ENCODE measurements at regions not wholly inside any gene's neighbourhood (a gene's known extent, or its start where the extent isn't known, plus 50 kb on each side); places are given as distances from the start of the nearest gene placed in this dataset.
A peak's percentile ranks its signal among the peaks of the same experiment; 100 is the strongest.

DNA sequence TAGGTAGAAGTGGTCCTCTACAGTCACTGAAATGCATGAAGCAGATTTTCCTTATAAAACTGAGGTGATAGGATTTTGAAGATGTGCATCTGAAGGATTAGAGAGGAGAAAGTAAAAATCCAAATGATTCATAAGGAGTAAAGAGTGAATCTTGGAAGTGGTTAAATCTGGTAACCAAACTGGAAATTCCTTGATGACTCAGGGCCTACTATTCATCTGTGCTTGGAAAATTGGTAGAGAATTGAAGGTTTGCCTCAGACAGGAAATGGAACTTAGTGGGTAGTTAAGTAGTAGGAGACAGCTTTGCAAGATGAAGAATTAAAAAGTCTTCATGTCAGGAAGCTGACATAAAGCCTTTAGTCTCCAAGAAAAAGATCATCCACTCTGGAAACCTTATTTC is 368.9 kb upstream of the CTSO start:
- no peak overlapping the region for H3K27ac ChIP-seq (ENCODE audit: insufficient read depth, low read length)
- H3K27me3 ChIP-seq (ENCODE audit: control insufficient read depth, insufficient read depth, low read length) = no peaks in the 10 kb centered on the region
- H4K20me1 ChIP-seq (ENCODE audit: insufficient read depth, low read length) = no peaks in the 10 kb centered on the region
- H2AK5ac ChIP-seq (ENCODE audit: low read depth, low read length) = no peak overlapping the region
- no peak overlapping the region for H3K23ac ChIP-seq (ENCODE audit: low read depth, low read length)
- H3K14ac ChIP-seq (replicated peaks; ENCODE audit: low read depth, low read length) = no peak overlapping the region
- no peaks in the 10 kb centered on the region for H3K9me1 ChIP-seq (ENCODE audit: insufficient read depth, low read length)
- H3K36me3 ChIP-seq (ENCODE audit: control insufficient read depth, insufficient read depth, low read length) = no peaks in the 10 kb centered on the region
- H3K9me3 ChIP-seq (ENCODE audit: control insufficient read depth, insufficient read depth, low read length) = no peaks in the 10 kb centered on the region
- H2BK15ac ChIP-seq (ENCODE audit: low read depth, low read length) = no peak overlapping the region
- H3K4me2 ChIP-seq (ENCODE audit: low read depth, low read length) = peak overlapping the region; percentile 34; the same call in 1 of the 2 replicates
- no peak overlapping the region for H4K91ac ChIP-seq (ENCODE audit: insufficient read depth, low read depth, low read length)
- H2AK9ac ChIP-seq (replicated peaks; ENCODE audit: low read depth, low read length, poor library complexity) = no peak overlapping the region
- ChIA-PET POLR2A (ENCODE audit: unreplicated experiment) (no interaction called here), CTCF (no interaction called here)
- DNase-seq (peak; percentile 90), ATAC-seq (ENCODE audit: low read depth) (peak; percentile 77)
- no peaks in the 10 kb centered on the region for H3K79me1 ChIP-seq (ENCODE audit: low read depth in 1 of 2, low read length in 2 of 2)
- peak overlapping the region; percentile 53 for H2BK5ac ChIP-seq (ENCODE audit: low read depth, low read length, poor library complexity, severe bottlenecking)
- no TSS peak for BruUV-seq (replicated peaks)
- no peak overlapping the region for H4K8ac ChIP-seq (ENCODE audit: low read depth in 2 of 2, low read length in 2 of 2)
- in situ Hi-C loops (cut with MboI; ENCODE audit: low sequenced_read_pairs) (no loop called here), intact Hi-C loops (cut with micrococcal nuclease) (no loop called here), dilution Hi-C loops (cut with HindIII; ENCODE audit: low sequenced_read_pairs, unreplicated experiment) (no loop called here)
- H2BK120ac ChIP-seq (ENCODE audit: low read depth, low read length) = peak overlapping the region; percentile 35; the same call in 1 of the 2 replicates
- no peak overlapping the region for H3K4me3 ChIP-seq (ENCODE audit: insufficient read depth, low read depth, low read length)
- no peak overlapping the region for H3K9ac ChIP-seq (ENCODE audit: low read depth, low read length)
- H4K5ac ChIP-seq (ENCODE audit: low read depth, low read length) = no peak overlapping the region
- no peak overlapping the region for H3K18ac ChIP-seq (ENCODE audit: low read depth, low read length)
- peaks cover 2% of the 10 kb centered on the region for H3K4me1 ChIP-seq (ENCODE audit: control insufficient read depth, insufficient read depth, low read length)
- TF ChIP-seq FOS (IDR thresholded peaks at IDR 0.05; ENCODE audit: low read depth, low read length) (peak; percentile 77), NFE2L2 (IDR thresholded peaks at IDR 0.05; ENCODE audit: low read depth, low read length) (no peak)
- no peak overlapping the region for H3K56ac ChIP-seq (ENCODE audit: extremely low read depth, insufficient read depth, low read length)
- H3K4ac ChIP-seq (ENCODE audit: low read depth, low read length) = no peak overlapping the region; the same call in 1 of the 2 replicates
- H2BK20ac ChIP-seq (ENCODE audit: low read depth, low read length) = no peak overlapping the region
- no peak overlapping the region for H2AFZ ChIP-seq (replicated peaks; ENCODE audit: low read length, poor library complexity)
